ENCODE measurements at regions not wholly inside any gene's neighbourhood (a gene's known extent, or its start where the extent isn't known, plus 50 kb on each side); places are given as distances from the start of the nearest gene placed in this dataset.
"Not testable (repeated sequence)": the region's sequence is repeated elsewhere in the genome, so short reads cannot be mapped to it uniquely, and the experiment has no call there.

DNA sequence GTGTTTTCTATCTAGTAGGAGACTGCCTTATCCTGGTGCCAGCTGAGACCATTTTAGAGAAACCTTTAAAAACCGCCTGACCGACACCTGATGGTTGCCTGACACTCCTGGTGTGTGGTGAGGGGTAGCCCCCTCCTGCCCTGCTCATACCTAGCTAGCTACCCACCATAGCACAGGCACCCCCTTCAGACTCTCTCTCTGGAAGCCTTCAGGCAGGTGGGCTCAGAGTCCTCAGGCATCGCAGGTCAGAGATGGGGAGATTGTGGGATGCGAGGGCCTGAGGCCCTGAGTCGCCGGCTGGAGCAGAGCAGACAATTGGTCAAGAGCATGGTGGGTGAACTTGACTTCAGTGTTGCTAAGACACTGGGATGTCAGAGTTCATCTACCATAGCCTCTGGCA is 424.6 kb downstream of the BRD1 start:
- no peak for DNase-seq

DNA sequence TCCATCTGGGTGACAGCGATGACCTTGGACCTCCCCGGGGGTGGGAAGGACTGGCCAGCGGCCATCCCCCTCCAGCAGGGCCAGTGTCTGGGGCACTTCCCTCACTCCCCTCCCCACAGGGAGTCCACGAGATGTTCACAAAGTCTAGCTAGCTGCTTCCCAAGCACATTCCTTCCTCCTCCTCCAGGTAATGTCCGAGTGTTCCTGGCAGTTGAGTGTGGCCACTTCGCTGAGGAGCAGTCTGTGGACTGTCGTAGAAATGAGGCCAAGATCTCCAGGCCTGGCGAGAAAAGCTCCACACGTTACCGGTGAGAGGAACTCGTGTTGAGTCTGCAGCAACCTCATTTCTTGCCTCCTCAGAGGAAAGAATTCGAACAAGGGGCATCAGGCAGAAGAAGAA is 425.5 kb downstream of the BRD1 start:
- no peak for DNase-seq

DNA sequence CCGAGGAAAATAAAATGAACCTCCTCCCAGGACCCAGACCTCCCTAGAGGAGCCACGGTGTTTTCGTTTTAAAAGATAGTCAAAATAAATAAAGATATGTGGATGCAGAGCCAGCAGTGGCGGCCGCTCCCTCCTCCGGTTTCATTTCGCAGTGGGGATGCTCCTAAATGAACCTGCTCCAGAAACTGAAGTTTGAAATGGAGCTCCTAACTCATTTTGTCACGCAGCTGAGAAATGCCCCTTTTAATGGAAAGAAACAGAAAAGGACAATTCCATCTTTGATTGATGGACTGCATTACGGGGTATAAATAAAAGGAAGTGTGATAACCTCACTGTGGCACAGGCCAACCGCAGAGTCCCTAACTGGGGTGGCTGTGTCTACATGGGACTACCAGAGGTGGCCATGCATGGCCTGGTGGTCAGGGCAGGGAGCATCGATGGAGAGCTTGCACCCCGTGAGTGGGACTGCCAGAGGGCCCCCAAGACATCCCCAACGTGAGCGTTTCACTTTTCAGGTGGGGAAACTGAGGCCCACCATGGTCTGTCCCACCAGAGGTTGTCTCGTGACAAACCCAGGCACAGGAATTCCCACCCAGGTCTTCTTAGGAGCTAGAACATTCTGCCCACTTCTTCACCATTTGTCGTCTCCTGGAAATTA is 426.6 kb downstream of the BRD1 start:
- no peak for DNase-seq

DNA sequence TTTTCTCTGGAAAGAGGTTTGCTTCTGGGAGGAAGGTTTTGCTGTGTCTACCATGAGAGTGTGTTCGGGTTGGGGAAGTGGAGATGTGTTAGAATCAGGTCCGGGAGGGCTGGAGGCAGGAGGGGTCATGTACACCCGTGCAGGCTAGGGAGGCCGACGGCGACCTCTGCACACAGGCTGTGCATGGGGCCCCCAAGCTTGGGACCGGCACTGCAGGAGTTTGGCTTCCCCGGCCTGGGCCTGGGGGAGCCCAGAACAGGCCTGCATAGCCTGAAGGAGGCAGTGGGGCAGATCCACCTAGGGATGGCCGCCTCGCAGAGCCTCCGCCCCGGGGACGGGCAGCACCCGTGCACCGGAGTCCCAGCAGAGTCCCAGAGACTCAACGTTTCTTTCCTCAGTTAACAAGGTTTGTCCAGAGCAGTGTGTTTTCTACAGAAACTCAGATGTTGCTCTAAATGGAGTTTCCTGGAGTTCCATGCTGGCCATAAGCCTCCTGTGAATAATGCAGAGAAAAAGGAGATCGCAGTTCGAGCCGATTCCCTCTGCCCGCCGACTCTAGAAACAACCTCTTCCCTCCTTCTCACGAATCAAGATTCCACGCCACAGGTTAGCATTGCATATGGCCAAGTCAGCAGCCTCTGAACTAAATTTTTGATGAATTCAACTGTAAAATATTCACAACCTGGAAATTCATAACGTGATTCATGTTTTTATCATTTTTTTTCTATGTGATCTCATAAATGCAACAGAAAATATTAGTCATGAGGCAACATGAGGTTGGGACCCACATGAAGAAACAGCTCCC is 427.3 kb downstream of the BRD1 start:
- DNase-seq: no peak

DNA sequence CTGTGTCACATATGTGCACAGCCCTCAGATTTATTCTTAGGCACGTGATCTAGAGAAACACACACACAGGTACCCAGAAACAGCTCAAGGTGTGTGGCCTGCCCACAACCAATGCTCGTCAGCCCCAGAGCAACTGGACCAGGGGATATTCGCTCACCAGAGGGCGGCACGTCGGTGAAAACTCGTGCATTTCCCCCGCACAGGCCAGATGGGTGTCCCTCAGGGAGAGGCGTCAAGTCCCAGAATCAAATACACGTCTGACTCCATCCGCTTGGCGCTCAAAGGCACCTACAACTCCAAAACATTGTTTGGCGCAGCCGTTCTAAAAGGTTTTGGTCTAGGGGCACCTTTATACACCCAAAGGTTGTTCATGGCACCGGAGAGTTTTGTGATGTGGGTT is 429.0 kb downstream of the BRD1 start:
- DNase-seq: no peak

DNA sequence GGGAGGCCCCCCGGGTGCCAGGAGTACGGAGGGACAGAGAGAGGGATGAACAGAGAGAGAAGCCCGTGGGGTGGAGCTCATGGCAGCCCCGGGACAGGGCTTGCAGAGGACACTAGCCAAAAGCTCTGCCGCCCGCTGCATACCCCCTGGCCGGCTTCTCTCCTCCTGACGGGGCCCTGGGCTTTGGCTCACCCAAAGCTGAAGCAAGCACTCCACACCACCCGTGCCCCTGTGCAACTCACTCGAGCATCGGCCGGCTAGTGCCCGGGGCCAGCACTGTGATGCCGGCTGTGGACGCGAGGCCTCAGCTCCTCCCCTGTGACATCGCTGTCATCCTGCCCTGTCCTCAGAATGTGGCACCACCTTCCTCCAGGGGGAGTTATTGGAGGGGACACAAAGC is 429.6 kb downstream of the BRD1 start:
- no peak for DNase-seq

DNA sequence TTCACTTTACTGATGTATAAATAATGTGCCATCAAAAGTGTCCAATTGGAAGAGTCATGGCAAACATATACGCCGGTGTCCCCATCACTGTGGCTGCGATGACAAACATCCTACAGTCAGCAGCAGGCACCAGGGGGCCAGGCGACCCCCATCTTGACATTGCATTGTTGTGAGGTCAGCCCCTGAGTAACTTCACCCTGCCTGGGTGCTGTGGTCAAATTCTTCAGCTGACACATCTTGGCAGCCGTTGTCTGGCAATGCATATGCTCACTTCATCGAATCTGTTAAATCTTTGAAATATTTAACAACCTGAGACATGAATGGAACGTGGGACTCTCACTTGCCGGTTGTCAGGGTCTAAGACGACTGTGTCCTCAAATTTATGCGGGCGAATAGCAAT is 430.9 kb downstream of the BRD1 start:
- DNase-seq: no peak

DNA sequence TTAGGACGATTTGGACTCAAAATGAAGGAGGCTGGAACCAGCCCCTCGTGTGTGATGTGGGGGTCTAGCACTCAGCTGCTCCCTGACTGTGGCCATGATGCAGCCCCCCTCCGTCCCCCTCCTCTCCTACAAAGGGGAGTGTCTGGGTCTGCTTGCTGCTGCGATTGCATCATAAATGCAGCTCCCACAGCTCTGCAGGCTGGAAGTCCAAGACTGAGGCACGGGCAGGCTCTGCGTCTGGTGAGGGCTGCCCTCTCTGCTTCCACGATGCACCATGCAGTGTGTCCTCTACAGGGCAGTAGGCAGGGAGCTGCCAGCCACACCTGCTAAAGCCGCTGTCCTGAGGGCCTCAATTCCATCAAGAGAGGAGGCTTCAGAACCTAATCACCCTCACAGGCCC is 432.1 kb downstream of the BRD1 start:
- no peak for DNase-seq

DNA sequence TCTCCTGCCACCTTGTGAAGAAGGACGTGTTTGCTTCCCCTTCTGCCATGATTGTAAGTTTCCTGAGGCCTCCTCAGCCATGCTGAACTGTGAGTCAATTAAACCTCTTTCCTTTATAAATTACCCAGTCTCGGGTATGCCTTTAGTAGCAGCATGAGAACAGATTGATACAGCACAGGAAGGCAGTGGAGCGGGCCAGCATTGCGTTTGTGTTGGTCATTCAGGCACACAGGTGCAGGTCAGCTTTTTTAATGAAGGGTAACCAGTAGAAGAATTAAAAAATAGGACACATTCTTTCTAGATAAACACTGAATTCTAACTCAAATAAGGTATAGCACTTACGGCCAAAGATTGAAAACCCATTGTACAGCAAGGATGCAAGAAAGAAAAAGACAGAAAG is 432.6 kb downstream of the BRD1 start:
- not testable (repeated sequence) for DNase-seq

DNA sequence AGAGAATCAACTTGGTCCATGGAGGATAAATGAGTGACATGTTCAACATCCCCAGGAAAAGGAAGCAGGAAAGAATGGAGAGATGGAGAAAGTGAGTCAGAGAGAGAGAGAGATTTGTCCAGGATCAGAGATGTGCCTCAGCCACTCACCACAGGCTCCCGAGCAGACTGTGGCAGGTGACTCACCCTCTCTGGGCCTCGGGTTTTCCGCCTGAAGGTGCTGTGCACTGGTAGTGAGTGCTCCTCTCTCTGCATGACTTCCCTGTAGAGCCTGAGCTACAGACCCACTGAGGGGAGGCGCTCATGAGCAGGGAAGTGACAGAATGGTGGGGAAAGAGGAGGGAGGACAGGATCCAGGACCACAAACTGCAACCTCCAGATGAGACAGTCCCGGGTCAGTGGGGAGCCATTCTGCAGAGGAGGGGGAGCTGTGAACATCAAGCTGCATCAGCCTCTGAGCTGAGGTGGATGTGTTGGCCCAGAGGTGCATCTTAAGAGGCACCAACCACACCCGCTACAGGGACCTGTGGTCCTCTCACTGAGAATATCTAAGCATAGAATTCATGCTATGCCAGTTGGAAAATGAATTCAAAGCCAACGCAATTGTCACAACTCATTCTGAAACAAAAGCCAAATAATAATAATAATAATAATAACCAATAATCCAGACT is 433.4 kb downstream of the BRD1 start:
- no peak for DNase-seq

DNA sequence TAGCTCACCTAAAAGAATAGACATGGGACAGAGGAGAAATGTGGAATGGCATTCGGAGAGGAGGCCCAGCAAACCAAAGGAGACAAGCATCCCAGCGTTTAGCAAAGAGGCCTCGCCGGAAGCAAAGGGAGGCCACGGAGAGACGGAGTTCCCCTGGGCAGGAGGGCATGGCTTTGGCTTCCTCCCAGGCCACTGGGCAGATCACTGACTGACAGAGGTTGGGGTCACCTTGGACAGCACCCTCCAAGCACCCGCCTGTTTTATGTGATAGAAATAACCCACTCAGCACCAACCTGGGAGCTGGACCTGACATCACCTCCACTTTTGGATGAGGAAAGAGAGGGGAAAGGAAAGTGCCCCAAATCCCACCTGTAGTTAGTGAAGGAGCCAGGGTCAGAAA is 434.1 kb downstream of the BRD1 start:
- no peak for DNase-seq

DNA sequence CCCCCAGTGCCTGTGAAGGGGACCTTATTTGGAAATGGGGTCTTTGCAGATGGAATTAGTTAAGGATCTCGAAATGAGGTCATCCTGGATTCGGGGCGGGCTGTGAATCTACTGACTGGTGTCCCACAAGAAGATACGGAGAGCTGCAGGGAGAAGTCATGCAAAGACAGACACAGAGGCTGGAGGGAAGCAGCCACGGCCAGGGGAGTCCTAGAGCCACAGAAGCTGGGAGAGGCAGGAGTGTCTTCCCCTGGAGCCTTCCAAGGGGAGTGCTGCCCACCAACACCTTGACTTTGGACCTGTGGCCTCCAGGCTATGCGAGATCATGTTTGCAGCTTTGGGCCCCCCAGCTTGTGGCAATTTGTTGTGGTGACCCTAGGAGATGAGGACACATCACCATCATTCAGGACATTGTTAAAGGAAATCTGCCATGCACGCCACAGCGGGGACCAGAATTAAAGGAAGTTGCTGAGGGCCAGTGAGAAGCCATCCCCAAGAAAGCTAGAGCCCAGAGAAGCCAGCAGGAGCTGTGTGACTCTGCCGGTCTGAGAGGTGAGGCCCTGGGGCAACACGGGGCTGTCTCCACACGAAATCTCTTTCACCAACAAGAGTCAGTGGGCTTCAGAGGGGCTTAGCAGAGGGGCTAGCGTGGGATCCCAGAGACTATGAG is 434.7 kb downstream of the BRD1 start:
- DNase-seq: no peak

DNA sequence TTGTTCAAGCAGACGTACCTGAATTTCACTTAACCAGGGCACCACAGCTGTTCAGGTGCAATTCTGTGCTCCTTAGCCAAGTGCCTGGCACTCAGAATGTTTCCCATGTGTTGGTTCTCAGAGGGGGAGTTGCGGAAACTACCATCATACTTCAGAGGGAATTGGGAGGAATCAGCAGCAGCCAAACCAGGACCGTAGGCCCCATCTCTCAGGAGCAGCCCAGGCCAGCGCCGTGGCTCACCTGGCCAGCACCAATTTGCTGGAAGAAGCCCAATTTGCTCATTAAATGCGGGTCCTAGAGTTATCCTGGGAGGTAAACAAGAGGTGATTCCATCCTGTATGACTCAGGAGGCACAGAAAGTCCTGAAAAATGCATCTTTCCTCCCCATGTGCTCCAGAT is 435.4 kb downstream of the BRD1 start:
- no peak for DNase-seq

DNA sequence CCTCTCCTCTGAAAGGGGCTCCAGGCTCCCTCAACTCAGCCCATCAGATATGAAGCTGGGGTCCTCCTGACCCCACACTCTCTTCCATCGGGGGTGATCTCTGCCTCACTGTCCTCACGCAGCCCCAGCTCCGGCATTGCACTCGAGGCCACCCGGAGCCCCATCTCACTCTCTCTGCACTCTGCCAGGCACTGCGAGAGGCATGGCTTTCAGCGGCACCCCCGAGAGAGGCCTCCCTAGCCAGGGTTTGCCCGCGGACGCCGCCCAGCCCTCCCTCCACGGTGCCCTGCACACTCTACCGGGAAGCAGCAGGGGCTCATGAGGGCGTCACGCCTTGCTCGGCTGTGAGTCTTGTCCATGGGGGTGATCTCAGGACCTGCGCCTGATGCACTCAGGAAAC is 436.2 kb downstream of the BRD1 start:
- no peak for DNase-seq

DNA sequence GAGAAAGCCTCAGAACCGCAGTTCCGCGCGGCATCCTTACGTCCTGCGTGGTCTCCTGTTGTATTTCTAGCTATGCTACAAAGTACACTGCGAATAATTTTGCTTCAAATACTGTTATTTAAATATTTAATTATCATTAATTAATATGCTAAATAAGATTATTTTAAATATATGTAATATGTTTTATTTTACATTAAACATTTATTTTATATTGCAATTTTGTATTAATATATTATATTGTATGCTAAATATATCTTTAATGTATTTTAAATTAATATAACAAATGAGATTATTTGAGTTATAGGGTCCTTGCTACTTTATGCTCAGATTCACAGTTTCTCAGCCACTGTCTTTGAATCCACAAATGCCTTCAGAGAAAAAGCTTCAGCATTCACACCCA is 436.7 kb downstream of the BRD1 start:
- DNase-seq: no peak

DNA sequence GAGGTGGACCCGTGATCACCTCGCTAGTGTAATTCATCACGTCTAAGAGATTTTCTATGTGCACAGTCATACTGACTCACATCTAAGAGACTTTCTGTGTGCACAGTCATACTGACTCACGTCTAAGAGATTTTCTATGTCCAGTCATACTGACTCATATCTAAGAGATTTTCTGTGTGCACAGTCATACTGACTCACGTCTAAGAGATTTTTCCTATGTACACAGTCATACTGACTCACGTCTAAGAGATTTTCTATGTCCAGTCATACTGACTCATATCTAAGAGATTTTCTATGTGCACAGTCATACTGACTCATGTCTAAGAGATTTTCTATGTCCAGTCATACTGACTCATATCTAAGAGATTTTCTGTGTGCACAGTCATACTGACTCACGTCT is 443.8 kb downstream of the BRD1 start:
- not testable (repeated sequence) for DNase-seq

DNA sequence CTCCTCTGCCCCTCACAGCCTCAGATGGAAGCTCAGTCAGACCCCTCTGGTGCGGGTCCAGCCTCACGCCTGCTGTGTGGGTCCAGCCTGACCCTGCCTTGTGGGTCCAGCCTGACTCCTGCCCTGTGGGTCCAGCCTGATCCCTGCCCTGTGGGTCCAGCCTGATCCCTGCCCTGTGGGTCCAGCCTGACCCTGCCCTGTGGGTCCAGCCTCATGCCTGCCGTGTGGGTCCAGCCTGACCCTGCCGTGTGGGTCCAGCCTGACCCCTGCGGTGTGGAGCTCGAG is 445.3 kb downstream of the BRD1 start:
- DNase-seq: no peak

DNA sequence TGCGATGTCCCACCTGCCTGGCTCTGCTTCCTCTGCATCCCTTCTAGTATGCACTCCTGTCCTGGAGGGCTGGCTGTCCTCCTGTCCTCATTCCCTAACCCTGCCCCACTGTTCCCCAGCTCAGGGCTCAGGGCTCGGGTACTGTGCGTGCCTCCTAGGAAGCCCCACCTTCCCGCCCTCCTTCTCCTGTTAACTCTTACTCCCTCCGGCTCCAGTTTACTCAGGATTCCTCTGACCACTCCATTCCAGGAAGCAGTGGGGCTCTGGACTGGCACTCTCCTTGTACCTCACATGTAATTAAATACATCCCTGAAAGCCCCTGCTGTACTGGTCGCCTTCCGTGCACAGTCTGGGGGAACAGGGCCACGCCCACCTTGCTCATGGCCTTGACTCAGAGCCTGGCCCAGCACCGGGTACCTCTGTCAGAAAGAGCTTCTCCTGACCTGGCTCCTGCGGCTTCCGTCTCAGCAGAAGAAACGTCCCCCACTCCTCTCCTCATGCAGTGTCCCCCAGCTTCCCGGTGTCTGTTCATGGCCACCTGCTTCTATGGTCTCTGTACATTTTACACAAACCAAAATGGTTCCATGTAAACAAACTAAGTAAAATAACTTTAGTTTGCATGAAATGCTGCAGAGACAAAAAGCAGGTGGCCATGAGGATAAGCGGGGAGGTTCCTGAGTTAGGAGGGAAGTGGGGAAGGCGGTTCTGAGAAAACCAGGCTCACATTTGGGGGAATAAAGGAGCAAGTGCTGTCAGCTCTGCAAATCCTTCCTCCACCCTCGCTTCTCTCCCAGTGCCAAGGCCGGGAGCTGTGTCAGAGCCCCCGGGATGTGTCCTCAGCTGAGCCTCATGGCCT is 445.9 kb downstream of the BRD1 start:
- no peak for DNase-seq

DNA sequence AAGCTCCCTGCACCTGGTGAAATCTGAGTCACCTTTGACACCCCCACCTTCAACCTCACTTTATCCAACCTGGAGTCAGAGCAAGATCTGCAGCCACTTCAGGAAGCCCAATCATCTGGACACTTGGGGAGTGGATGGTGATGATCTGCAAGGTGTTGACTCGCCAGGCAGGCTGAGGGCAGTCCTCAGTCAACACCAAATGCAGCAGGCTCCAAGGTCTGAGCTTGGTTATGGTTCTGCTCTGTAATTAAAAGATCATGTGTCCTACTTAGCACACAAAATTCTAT is 446.9 kb downstream of the BRD1 start:
- no peak for DNase-seq

DNA sequence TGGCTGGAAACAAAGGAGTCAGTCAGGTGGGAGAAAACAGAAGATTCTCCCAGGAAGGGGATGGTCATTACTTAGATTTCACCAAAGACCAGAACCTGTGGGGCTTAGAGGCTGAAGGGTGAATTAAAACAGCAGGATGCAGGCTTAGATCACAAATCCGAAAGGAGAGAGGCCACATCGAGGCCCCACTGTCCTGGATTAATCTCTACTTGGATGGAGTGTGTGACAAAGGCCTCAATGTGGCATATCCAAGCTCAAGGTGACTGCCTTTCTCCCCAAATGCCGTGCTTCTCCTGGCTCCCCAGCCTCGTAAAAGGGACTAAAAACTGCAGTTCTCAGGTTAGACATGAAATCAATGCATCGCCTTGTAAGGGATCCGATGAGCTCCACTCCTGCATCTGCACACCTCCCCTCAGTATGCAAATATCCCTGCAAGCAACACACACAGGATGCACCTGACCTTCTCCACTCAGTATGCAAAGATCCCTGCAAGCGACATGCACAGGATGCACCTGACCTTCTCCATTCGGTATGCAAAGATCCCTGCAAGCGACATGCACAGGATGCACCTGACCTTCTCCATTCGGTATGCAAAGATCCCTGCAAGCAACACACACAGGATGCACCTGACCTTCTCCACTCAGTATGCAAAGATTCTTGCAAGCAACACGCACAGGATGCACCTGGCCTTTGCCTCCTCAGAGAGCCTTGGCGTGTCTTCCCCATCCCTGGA is 447.4 kb downstream of the BRD1 start:
- no peak for DNase-seq

DNA sequence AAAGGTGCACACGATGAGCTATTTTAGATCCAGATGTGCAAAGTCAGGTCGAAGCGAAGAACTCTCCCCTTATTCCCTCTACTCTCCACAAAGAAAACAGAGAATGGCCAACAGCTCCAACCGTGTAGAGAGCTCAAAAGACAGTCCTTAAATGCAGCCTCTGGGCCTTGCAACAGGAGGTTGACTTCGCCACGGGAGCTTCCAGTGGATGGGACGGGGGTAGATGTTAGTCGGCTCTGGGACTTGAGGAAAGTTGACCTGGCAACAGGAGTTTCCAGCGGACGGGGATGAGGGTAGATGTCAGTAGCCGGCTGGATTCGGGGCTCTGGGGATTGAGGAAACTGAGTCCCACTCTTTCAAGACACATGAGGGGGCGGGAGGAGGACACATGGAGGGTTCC is 450.4 kb downstream of the BRD1 start:
- DNase-seq: no peak

DNA sequence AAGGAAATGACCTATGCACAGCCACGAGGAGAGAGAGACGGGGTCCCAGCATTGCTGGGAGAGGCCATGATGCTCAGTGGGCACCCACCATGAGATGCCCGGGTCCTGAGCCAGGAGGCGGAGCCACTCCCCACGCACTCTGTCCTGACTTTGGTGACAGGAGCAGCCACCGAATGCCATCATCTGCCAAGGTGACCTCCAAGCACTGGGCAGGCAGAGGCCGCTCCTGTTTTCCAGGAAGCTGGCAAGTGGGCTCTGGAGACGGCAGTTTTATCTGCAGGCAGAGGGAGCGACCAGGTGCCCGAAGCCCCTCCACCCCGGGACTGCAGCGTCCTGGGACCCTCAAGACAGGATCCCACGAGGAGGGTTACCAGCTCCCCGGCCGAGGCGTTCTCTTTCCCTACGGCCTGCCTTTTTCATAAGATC is 453.9 kb downstream of the BRD1 start:
- no peak for DNase-seq

Measured in dermis blood vessel endothelial cell (primary cell).